ENCODE measurements at regions not wholly inside any gene's neighbourhood (a gene's known extent, or its start where the extent isn't known, plus 50 kb on each side); places are given as distances from the start of the nearest gene placed in this dataset.

DNA sequence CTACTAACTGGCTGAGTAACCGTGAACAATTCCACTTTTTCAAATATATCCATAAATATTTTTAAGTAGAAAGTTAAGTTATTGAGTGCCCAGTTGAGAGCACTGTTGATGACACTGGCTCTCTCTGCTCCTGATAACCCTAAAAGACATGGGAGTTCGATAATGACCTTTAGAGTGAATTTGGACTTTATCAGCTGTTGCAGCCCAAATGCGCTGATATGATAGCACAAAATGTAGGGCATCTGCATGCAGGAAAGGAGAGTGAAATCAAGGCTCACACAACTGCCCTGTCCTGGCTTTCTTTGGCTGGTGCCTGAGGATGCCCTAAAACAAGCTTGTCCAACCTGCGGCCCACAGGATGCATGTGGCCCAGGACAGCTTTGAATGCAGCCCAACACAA is 60.0 kb upstream of the ALK start (continued):
- TF ChIP-seq, protein P1, sequence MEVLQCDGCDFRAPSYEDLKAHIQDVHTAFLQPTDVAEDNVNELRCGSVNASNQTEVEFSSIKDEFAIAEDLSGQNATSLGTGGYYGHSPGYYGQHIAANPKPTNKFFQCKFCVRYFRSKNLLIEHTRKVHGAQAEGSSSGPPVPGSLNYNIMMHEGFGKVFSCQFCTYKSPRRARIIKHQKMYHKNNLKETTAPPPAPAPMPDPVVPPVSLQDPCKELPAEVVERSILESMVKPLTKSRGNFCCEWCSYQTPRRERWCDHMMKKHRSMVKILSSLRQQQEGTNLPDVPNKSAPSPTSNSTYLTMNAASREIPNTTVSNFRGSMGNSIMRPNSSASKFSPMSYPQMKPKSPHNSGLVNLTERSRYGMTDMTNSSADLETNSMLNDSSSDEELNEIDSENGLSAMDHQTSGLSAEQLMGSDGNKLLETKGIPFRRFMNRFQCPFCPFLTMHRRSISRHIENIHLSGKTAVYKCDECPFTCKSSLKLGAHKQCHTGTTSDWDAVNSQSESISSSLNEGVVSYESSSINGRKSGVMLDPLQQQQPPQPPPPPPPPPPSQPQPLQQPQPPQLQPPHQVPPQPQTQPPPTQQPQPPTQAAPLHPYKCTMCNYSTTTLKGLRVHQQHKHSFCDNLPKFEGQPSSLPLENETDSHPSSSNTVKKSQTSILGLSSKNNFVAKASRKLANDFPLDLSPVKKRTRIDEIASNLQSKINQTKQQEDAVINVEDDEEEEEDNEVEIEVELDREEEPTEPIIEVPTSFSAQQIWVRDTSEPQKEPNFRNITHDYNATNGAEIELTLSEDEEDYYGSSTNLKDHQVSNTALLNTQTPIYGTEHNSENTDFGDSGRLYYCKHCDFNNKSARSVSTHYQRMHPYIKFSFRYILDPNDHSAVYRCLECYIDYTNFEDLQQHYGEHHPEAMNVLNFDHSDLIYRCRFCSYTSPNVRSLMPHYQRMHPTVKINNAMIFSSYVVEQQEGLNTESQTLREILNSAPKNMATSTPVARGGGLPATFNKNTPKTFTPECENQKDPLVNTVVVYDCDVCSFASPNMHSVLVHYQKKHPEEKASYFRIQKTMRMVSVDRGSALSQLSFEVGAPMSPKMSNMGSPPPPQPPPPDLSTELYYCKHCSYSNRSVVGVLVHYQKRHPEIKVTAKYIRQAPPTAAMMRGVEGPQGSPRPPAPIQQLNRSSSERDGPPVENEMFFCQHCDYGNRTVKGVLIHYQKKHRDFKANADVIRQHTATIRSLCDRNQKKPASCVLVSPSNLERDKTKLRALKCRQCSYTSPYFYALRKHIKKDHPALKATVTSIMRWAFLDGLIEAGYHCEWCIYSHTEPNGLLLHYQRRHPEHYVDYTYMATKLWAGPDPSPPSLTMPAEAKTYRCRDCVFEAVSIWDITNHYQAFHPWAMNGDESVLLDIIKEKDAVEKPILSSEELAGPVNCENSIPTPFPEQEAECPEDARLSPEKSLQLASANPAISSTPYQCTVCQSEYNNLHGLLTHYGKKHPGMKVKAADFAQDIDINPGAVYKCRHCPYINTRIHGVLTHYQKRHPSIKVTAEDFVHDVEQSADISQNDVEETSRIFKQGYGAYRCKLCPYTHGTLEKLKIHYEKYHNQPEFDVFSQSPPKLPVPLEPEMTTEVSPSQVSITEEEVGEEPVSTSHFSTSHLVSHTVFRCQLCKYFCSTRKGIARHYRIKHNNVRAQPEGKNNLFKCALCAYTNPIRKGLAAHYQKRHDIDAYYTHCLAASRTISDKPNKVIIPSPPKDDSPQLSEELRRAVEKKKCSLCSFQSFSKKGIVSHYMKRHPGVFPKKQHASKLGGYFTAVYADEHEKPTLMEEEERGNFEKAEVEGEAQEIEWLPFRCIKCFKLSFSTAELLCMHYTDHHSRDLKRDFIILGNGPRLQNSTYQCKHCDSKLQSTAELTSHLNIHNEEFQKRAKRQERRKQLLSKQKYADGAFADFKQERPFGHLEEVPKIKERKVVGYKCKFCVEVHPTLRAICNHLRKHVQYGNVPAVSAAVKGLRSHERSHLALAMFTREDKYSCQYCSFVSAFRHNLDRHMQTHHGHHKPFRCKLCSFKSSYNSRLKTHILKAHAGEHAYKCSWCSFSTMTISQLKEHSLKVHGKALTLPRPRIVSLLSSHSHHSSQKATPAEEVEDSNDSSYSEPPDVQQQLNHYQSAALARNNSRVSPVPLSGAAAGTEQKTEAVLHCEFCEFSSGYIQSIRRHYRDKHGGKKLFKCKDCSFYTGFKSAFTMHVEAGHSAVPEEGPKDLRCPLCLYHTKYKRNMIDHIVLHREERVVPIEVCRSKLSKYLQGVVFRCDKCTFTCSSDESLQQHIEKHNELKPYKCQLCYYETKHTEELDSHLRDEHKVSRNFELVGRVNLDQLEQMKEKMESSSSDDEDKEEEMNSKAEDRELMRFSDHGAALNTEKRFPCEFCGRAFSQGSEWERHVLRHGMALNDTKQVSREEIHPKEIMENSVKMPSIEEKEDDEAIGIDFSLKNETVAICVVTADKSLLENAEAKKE (CRISPR knock-in tag; IDR thresholded peaks at IDR 0.05): no peak
- no peak for TF ChIP-seq CREB1 (CRISPR knock-in tag; IDR thresholded peaks at IDR 0.05; ENCODE audit: low read depth)
- TF ChIP-seq ZNF114 (CRISPR knock-in tag; IDR thresholded peaks at IDR 0.05): no peak
- TF ChIP-seq POLR2AphosphoS5 (IDR thresholded peaks at IDR 0.05; ENCODE audit: low read depth): no peak
- TF ChIP-seq JUNB (IDR thresholded peaks at IDR 0.05; ENCODE audit: unreplicated experiment): no peak
- no peak for TF ChIP-seq NANOG (IDR thresholded peaks at IDR 0.05; ENCODE audit: borderline replicate concordance)
- TF ChIP-seq, protein P2, sequence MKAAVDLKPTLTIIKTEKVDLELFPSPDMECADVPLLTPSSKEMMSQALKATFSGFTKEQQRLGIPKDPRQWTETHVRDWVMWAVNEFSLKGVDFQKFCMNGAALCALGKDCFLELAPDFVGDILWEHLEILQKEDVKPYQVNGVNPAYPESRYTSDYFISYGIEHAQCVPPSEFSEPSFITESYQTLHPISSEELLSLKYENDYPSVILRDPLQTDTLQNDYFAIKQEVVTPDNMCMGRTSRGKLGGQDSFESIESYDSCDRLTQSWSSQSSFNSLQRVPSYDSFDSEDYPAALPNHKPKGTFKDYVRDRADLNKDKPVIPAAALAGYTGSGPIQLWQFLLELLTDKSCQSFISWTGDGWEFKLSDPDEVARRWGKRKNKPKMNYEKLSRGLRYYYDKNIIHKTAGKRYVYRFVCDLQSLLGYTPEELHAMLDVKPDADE (IDR thresholded peaks at IDR 0.05): no peak
- TF ChIP-seq, protein P3, sequence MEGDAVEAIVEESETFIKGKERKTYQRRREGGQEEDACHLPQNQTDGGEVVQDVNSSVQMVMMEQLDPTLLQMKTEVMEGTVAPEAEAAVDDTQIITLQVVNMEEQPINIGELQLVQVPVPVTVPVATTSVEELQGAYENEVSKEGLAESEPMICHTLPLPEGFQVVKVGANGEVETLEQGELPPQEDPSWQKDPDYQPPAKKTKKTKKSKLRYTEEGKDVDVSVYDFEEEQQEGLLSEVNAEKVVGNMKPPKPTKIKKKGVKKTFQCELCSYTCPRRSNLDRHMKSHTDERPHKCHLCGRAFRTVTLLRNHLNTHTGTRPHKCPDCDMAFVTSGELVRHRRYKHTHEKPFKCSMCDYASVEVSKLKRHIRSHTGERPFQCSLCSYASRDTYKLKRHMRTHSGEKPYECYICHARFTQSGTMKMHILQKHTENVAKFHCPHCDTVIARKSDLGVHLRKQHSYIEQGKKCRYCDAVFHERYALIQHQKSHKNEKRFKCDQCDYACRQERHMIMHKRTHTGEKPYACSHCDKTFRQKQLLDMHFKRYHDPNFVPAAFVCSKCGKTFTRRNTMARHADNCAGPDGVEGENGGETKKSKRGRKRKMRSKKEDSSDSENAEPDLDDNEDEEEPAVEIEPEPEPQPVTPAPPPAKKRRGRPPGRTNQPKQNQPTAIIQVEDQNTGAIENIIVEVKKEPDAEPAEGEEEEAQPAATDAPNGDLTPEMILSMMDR (conservative IDR thresholded peaks at IDR 0.05; ENCODE audit: low read depth in 2 of 2): no peak

Measured in GM23338 (cell line).